ENCODE measurements at regions not wholly inside any gene's neighbourhood (a gene's known extent, or its start where the extent isn't known, plus 50 kb on each side); places are given as distances from the start of the nearest gene placed in this dataset.

GRCh38 chr11:119523539-119524157 lies 100.7 kb upstream of the THY1 start:
- no peak for DNase-seq (ENCODE audit: extremely low read depth in 1 of 2, low read depth in 1 of 2)

- no peak for DNase-seq (ENCODE audit: extremely low read depth in 1 of 2, low read depth in 1 of 2)
Observed at GRCh38 chr11:119522609-119523008, 99.6 kb upstream of the THY1 start.

GRCh38 chr11:119521551-119521950 lies 98.6 kb upstream of the THY1 start:
- no peak for DNase-seq (ENCODE audit: extremely low read depth in 1 of 2, low read depth in 1 of 2)

GRCh38 chr11:119520966-119521365 lies 98.0 kb upstream of the THY1 start:
- no peak for DNase-seq (ENCODE audit: extremely low read depth in 1 of 2, low read depth in 1 of 2)

GRCh38 chr11:119520400-119520799 lies 97.4 kb upstream of the THY1 start:
- no peak for DNase-seq (ENCODE audit: extremely low read depth in 1 of 2, low read depth in 1 of 2)

- DNase-seq (ENCODE audit: extremely low read depth in 1 of 2, low read depth in 1 of 2), result no peak
Observed at GRCh38 chr11:119519796-119520195, 96.8 kb upstream of the THY1 start.

- DNase-seq (ENCODE audit: extremely low read depth in 1 of 2, low read depth in 1 of 2), result no peak
Observed at GRCh38 chr11:119518746-119519730, 96.1 kb upstream of the THY1 start.

- DNase-seq (ENCODE audit: extremely low read depth in 1 of 2, low read depth in 1 of 2), result no peak
Observed at GRCh38 chr11:119515771-119516400, 92.9 kb upstream of the THY1 start.

- DNase-seq (ENCODE audit: extremely low read depth in 1 of 2, low read depth in 1 of 2), result no peak
Observed at GRCh38 chr11:119513806-119514170, 90.8 kb upstream of the THY1 start.

GRCh38 chr11:119513131-119513805 lies 90.3 kb upstream of the THY1 start:
- DNase-seq (ENCODE audit: extremely low read depth in 1 of 2, low read depth in 1 of 2), result no peak

GRCh38 chr11:119512369-119512768 lies 89.4 kb upstream of the THY1 start:
- DNase-seq (ENCODE audit: extremely low read depth in 1 of 2, low read depth in 1 of 2), result no peak

GRCh38 chr11:119511614-119512306 lies 88.8 kb upstream of the THY1 start:
- DNase-seq (ENCODE audit: extremely low read depth in 1 of 2, low read depth in 1 of 2), result no peak

- no peak for DNase-seq (ENCODE audit: extremely low read depth in 1 of 2, low read depth in 1 of 2)
Observed at GRCh38 chr11:119509969-119510401, 87.0 kb upstream of the THY1 start.

- no peak for DNase-seq (ENCODE audit: extremely low read depth in 1 of 2, low read depth in 1 of 2)
Observed at GRCh38 chr11:119509282-119509841, 86.4 kb upstream of the THY1 start.

GRCh38 chr11:119506436-119506835 lies 83.5 kb upstream of the THY1 start:
- DNase-seq (ENCODE audit: extremely low read depth in 1 of 2, low read depth in 1 of 2), result no peak

GRCh38 chr11:119505861-119506260 lies 82.9 kb upstream of the THY1 start:
- no peak for DNase-seq (ENCODE audit: extremely low read depth in 1 of 2, low read depth in 1 of 2)

- DNase-seq (ENCODE audit: extremely low read depth in 1 of 2, low read depth in 1 of 2), result no peak
Observed at GRCh38 chr11:119505071-119505470, 82.1 kb upstream of the THY1 start.

- no peak for DNase-seq (ENCODE audit: extremely low read depth in 1 of 2, low read depth in 1 of 2)
Observed at GRCh38 chr11:119504371-119504770, 81.4 kb upstream of the THY1 start.

- no peak for DNase-seq (ENCODE audit: extremely low read depth in 1 of 2, low read depth in 1 of 2)
Observed at GRCh38 chr11:119501777-119502405, 78.9 kb upstream of the THY1 start.

- DNase-seq (ENCODE audit: extremely low read depth in 1 of 2, low read depth in 1 of 2), result no peak
Observed at GRCh38 chr11:119497717-119498116, 74.7 kb upstream of the THY1 start.
